ENCODE measurements at regions not wholly inside any gene's neighbourhood (a gene's known extent, or its start where the extent isn't known, plus 50 kb on each side); places are given as distances from the start of the nearest gene placed in this dataset.

DNA sequence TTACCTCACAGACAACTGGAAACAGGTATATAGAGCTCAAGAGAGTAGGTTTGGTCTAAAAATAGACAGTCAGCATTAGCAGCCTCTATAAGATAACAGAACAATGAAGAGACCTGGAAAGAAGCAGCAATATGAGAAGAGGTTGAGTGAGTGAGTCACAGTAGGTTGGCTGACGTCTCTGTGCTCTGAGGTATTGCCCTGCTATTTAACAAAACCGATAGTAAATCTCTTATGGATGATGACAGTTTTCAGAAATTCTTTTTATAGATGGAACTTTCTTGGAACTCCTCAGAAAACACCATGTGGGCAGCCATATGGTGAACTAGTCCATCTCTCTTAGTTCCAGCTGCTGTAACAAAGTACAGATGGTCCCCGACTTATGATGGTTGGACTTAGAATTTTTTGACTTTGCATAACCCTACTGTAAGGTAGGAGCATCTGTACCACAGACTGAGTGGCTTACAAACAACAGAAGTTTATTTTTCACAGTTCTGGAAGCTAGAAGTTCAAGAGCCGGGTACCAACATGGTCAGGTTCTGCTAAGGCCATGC lies 123.5 kb downstream of the MBD2 start:
- DNase-seq = no peak

DNA sequence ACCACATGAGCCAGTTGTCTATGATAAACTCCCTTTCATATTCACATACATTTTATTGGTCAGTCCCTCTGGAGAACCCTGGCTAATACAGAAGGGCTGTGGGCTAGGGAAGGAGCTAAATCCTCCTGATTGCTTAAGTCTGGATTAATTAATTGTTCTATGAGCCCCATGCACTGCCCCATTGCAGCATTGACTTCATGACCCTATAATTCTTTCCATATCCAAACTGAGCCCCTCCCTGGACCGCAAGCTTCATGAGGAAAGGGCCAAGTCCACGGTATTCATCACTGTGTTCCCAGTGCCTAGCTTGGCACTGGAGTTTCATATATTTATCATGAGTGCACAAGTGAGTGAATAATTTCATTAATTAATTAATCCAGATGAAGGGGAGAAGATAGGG lies 124.0 kb downstream of the MBD2 start:
- no peak for DNase-seq

DNA sequence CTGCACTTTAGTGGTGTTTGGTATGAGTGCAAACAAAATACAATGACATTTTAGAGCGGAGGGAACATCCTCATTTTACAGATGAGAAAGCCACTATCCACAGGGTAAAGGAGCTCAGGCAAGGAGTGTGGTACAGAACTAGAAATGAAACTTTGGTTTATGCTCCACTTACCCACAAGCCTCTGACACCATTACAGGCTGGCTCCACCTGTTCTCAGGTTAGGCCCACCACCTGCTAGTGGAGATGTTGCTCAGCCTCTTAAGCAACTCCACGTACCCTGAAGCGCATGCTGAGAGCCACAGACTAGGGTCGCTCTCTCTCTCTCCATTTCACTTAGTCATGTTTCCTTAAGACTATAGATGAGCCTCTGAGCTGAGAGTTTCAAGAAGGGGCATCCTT lies 130.0 kb downstream of the MBD2 start:
- no peak for DNase-seq

DNA sequence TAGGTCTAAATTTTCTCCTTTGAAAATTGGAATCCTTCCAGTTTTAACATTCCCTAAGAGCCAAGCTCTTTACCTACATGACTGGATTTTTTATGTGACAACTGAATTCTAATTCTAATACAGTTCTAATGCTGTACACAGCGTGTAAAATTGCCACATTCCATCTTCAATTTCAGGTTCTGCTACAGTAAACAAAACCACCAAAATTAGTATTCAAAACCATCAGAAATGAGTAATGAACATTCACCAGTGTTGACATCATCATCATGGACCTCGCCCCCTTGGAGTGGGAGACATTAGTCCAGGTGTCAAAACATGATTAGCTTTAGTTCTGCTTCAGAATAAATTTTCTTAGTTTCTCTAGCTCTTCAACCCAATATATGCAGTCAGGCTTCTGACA lies 133.6 kb downstream of the MBD2 start:
- no peak for DNase-seq

DNA sequence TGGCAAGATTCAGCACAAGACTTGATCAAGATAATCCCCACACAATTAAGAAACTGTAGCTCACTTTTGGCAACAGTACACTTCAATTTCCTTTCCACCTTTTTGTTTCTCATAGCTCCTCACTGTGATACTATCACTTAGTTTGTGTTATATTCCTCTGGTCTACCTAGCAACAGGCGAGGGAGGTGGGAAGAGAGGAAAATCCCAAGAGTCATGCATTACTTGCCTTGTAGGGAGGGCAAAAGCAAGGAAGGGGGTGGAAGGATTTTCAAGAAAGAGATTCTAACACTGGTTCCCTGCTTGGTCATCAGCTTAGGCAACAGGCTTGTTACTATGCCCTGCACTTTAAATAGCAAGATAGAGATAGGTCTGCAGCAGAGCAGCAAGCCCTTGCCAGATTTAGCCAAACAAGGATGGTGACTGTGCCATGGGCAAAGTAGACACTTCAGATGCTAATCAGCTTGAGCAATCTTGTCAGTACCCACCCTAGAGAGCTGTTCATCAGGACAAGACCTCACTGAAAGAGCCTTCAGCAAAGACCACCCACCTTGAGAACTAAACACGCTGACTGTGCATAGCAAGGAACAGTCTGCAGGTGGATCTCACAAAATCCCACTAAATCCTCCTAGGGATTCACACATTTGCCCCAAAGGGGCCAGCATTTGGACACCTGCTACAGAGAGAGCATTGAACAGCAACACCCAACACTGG lies 134.6 kb downstream of the MBD2 start:
- DNase-seq = no peak

DNA sequence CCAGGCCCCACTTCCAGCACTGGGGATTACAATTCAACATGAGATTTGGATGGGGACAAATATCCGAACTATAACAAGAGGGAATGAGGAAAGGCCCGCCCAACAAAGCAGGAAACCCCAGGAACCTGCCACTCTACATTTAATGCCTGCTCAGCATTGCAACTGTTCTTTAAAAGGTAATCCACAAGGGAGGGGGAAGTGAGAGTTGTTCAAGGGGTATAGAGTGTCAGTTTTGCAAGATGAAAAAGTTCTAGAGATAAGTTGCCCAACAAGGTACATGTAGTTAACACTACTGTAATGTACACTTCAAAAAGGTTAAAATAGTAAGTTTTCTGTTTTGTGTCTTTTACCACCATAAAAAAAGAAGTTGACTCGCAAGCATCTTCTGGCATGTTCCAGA lies 137.6 kb downstream of the MBD2 start:
- DNase-seq = no peak

DNA sequence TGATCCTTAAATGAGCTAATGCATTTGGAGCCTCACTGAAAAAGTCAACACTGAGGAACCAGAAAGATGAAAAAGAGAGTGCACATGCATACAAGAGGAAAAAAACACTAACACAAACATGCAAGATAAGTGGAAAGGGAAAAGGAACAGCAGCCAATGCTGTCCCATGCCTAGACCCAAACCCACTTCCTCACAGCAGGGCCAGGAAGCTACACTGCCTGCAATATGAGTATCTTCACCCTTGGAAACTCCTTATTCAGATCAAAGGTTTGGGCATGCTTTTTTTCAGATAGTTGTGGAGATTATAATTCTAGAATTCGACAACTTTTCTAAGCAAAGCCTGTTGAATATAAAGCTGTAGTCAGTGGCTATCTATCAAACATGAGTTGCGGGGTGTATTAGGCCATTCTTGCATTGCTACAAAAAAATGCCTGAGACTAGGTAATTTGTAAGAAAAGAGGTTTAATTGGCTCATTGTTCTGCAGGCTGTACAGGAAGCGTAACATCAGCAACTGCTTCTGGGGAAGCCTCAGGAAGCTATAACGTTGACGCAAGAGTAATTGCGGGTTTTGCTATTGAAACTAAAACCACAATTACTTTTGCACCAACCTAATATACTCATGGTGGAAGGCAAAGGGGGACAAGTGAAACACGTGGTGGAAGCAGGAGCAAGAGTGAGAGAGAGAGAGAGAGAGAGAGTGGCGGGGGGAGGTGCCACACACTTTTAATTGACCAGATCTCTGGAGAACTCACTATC lies 138.2 kb downstream of the MBD2 start:
- no peak for DNase-seq

DNA sequence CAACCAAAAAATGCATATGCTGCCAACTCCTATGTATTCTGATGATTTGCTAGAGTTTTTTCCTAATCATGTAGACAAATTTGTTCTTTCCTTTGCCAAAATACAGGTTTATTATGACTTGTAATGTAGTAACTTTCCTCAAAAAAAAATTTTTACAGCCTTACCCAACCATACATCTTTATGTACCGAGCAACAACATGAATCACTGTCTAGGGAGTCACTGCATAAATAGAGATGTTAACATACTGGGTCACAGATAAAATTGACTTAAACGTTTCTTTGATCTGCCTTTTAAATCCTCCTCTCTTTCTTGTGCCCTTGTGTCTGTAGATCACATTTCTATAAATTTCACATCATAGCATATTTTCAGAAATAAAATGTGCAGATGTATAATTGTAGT lies 143.6 kb downstream of the MBD2 start:
- DNase-seq = no peak

DNA sequence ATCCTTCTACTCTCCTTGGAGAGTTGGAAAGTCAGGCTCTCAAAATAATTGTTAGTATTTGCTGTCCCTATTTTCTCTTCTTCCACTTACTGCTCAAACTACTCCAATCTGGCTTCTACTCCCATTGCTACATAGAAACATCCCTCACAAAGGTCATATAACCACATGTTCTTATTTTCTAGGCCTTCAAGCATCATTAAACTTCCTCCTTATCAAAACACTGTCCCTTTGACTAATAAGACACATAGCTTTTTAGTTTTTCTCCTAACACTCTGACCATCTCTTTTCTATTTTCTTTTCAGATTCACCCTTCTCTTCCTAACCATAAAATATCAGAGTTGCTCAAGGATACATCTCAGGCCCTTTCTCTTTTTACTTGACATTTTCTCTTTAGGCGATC lies 148.3 kb downstream of the MBD2 start:
- no peak for DNase-seq

DNA sequence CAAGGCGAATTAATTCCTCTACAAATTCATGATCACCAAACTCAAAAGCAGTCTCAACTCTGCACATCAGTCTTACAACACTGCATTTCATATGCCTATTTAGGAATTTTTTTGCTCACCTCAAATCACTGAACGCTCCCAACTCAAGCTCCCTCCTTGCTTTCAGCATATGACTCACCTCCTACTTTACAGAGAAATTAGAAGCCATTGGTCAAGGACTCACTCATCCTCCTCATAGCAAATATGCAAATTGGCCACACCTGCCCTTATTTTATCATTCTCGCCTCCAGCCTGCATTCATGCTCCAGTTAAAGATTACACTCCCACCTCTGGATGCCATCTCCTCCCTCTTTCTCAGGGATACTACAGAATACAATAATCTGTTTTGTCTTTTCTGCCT lies 148.8 kb downstream of the MBD2 start:
- no peak for DNase-seq

DNA sequence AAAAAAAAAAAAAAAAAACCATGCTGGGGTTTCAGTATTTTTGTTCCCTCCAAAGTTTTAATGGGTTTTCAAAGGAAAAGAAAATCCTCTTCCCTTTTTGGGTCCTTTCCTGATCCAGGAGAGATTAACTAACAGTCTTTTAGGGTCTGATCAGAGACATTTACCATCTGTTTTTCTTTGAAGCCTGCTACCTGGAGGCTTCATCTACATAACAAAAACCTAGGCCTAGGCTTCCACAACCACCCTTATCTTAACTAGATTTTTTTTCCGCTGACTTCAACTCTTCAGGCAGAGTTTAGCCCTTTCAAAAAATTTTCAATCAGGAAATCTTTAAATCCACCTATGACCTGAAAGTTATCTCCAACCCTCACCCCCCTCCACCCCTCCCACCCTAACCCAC lies 154.7 kb downstream of the MBD2 start:
- DNase-seq = no peak

DNA sequence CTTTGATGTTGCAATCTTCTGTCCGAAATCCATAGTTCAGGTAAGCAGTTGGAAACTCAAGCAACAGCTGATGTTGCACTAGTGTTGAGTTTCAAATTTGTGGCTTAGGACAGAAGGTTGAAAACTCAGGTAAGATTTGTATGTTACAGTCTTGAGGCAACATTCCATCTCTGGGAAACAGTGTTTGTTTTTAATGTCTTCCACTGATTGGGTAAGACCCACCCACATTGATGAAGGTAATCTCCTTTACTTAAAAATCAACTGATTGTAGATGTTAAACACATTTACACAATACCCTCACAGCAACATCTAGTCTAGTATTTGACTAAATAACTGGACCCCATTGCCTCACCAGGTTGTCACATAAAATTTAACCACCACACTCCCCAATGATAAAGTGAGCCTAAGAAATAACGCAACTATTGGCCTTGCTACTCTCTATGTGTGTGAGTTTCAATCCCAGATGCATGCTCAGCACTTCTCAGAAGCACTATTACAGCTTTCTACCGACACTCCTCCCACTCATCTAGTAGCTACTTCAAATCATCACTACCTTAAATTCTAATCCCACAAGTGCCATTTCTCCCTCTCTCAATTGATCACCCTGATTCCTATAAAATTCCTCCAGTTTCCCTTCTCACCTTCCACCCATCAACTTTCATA lies 164.0 kb downstream of the MBD2 start:
- DNase-seq = no peak

DNA sequence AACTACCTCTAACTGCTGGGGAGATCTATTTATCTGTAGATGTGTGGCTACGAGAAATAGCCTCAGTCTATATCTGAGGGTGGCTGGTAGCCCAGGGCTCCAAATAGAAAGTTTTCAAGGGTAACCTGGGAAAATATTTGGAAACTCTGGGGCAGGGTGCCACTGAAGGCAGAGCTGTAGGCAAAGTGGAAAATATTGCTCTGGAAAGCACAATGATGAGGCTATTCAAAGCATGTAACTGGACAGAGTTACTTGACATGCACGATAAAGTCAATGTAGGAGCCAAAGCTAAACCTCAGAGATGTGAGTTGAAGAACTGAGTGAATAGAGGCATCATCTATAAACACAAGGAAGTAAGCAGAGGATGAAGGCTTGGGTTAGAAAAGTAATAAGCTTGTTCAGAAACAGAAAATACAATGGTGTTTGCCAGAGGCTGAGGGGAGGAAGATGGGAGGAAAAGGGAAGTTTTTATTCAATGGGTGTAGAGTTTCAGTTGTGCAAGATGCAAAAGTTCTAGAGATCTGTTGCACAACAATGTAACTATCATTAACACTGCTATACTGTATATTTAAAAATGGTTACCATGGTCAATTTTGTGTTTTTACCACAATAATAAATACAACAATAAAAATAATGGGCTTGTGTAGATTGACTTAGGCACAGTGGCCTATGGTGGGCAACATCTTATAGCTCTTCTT lies 171.6 kb downstream of the MBD2 start:
- no peak for DNase-seq

DNA sequence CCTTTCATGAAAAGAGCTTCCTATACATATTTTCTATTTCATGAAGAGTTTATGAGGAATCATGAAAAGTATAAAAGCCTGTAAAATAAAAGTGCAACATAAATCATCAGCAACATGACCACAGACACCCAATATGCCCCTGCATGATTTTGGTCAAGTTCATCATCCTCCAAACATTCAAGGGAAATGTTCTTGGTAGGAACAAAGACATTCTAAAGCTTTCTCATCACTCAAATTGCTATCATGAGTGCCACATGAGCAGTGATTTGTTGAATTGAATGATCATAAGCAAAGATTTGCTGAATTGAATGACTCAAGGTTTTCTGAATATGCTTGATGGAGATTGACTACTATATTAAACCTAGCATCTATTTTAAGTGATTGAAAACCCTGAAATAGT lies 172.2 kb downstream of the MBD2 start:
- no peak for DNase-seq

DNA sequence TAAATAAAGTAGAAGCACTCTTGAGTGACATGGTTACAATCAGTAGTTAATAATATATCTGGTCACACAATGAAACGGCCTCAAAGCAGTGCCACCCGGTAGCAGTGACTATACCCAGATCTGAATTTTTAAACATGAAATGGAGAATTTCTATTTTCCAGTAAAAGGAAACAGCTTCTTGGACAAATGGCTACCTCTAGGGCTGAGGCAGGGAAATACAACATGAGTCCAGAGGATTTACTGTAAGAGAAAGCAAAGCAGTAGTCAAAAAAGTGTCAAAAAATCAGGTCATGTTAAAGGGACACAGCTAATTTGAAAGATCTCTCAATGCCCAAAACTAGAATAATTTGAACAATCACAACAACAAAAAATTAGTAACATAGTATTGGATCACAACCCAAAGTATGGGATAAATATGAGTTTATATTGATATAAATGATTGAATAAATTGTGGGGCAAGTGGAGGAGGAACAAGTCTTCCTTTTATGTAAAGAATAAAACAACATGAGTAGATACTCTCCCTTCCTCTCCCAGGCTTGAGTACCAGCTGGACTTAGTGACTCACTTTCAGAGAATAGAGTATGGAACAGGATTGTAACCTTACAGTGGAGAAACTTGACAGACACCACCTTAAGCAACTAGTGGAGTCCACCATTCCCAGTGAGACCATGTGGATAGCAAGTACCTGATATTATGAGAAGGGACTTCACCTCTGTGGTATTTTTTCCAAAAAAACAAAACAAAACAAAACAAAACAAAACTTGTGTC lies 180.8 kb downstream of the MBD2 start:
- no peak for DNase-seq

DNA sequence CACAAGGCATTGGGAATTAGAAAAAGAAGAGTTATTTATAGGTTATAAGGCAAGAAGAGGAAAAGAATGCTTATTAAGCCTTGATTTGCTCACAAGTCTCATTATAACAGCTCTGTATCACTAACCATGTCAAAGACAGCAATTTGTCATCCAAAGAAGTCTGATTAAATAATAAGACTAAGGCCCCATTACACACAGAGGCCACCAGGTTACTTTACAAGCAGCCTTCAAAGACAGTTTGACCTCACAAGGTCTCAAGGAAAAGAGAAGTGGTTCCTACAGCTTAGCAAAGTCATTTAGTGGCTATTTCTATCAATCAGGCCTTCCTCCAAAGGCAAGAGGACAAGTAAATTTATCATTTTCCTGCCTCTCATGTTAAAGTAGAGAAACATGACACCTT lies 188.5 kb downstream of the MBD2 start:
- DNase-seq = no peak

DNA sequence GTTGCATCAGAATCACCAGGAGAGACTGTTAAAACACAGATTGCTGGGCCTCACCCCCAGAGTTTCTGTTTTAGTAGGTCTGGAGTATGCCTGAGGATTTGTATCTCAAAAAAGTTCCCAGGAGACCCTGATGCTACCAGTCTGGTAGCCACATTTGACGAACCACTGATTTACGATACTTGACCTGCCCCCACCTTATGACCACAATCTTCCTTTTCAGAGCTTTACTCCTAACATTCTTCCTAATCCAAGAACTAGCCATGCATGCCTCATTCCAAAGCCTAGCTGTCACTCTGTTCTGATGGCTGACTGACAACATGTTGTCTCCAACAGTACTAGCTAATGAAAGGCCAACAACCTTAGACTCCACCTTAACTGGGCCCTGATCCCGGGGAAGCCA lies 191.4 kb downstream of the MBD2 start:
- no peak for DNase-seq

DNA sequence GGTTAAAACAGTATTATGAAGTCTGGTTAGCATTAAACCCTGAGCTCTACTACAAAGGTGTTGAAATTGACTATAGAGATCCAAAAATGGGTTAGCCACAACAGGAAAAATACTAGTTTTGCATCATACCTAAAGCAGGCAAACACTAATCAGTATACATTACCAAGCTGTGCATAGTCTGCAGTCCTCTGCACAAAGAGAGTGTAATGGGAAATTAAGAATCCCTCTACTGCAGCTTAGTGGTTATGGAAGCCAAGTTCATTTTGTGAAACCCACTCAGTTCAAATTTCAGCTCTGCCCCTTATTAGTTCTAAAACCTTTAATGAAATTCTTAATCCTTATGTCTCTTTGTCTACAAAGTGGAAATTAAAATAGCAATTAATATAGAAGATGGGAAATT lies 192.1 kb downstream of the MBD2 start:
- DNase-seq = no peak

DNA sequence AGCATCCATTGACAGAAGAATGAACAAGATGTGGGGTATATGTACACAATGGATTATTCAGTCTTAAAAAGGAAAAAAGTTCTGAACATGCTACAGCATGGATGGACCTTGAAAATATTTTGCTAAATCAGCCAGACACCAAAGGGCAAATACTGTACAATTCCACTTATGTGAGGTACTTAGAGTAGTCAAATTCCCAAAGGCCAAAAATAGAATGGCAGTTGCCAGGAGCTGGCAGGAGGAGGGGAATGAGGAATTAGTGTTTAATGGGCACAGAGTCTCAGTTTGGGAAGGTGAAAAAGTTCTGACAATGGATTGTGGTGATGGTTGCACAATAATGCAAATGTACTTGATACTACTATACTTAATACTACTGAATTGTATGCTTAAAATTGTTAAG lies 193.2 kb downstream of the MBD2 start:
- DNase-seq = no peak

DNA sequence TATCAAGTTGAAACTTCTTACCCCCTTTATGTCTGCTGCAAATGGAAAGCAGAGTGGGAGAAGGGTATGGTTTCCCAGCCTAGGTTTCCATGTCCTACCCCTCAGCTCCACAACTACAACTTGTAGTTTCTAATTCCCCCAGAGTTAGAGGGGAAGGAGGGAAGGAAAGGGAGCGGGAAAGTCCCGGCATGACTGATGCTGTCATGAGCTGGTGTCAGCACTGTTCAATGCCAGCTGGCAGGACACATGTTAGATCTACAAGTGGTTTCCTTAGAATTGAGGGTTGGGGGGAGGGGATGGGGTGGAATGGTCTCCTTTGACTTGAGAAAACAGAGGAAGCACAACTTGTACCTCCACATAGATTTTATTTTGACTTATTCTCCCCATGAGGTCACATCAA lies 194.0 kb downstream of the MBD2 start:
- DNase-seq = no peak

DNA sequence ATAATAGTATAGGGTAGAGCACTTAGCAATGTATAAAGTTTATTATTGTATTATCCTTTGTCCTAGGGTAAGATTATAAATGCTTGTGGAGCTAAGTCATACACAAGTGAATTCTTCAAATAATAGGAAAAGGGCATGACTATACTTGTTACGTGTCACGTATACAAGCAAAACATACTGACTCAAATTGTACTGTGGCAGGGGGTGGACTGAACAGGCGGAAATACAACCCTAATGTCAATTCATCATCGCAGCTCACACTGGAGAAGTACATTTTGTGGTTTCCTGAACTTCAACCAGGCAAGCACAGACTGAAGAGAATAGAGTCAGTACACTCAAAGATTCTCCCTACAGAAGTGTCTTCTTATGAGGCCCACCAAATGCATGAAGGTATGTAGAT lies 201.0 kb downstream of the MBD2 start:
- no peak for DNase-seq

DNA sequence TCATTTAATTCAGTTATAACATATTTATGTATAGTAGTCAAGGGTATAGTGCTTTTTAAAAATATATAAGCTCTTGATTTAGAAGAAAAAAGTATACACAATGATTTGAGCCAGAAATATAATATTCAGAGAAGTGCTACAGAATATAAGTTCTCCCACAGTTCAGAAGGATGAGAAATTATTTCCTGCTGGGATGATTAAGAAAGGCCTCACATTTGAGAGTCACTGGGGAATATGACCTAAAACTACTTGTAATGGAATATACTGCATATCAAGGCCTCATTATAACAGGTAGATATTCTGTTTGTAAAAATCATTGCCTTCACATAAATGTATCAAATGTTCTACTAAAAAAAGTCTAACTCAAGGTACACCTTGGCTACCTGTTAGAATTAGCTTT lies 203.5 kb downstream of the MBD2 start:
- no peak for DNase-seq
